Hepatocyte (in vitro differentiated cells): ENCODE measurements at regions not wholly inside any gene's neighbourhood (a gene's known extent, or its start where the extent isn't known, plus 50 kb on each side); places are given as distances from the start of the nearest gene placed in this dataset.

Source experiments
- DNase-seq: peaks from one replicate; pipeline ENCODE4 v3.0.0-alpha.2; 2016; ENCODE audit warnings: low spot score
- H2AFZ ChIP-seq: fragments of 200-600 bp; sonication (generic); 2 replicates; pipeline ENCODE4 v1.6.0; 2016; ENCODE audit warnings: antibody characterized with exemption, mild to moderate bottlenecking
- H3K27ac ChIP-seq: fragments of 200-600 bp; sonication (generic); 2 replicates; pipeline ENCODE4 v1.5.1; 2016; ENCODE audit warnings: mild to moderate bottlenecking
- H3K27me3 ChIP-seq: fragments of 200-600 bp; sonication (generic); 2 replicates; pipeline ENCODE4 v1.6.1; 2016
- H3K36me3 ChIP-seq: fragments of 200-600 bp; sonication (generic); replicated peaks from 2 replicates; pipeline ENCODE4 v1.5.1; 2016; ENCODE audit warnings: low read depth; ENCODE audit not compliant: insufficient read depth
- H3K4me1 ChIP-seq: fragments of 200-600 bp; sonication (generic); 2 replicates; pipeline ENCODE4 v1.5.1; 2016; ENCODE audit warnings: mild to moderate bottlenecking, moderate library complexity; ENCODE audit not compliant: insufficient read depth
- H3K4me2 ChIP-seq: fragments of 200-600 bp; sonication (generic); 2 replicates; pipeline ENCODE4 v1.6.0; 2016
- H3K4me3 ChIP-seq: fragments of 200-600 bp; sonication (generic); 2 replicates; pipeline ENCODE4 v1.5.1; 2016; ENCODE audit warnings: mild to moderate bottlenecking
- H3K79me2 ChIP-seq: fragments of 200-600 bp; sonication (generic); 2 replicates; pipeline ENCODE4 v1.6.0; 2017; ENCODE audit warnings: mild to moderate bottlenecking
- H3K9me2 ChIP-seq: fragments of 200-600 bp; sonication (generic); replicated peaks from 2 replicates; pipeline ENCODE4 v1.6.0; 2017; ENCODE audit warnings: mild to moderate bottlenecking; ENCODE audit not compliant: insufficient read depth
- H3K9me3 ChIP-seq: fragments of 200-600 bp; sonication (generic); 2 replicates; pipeline ENCODE4 v1.5.1; 2016; ENCODE audit warnings: low read depth, mild to moderate bottlenecking
- H4K20me1 ChIP-seq: fragments of 200-600 bp; sonication (generic); 2 replicates; pipeline ENCODE4 v1.6.0; 2016; ENCODE audit warnings: mild to moderate bottlenecking; ENCODE audit not compliant: insufficient read depth, poor library complexity, severe bottlenecking
- EZH2 ChIP-seq: fragments of 200-600 bp; sonication (generic); IDR thresholded peaks from 2 replicates; pipeline ENCODE4 v1.6.1; 2016; ENCODE audit warnings: antibody characterized with exemption, mild to moderate bottlenecking, borderline replicate concordance
- EZH2phosphoT487 ChIP-seq: fragments of 200-600 bp; sonication (generic); IDR thresholded peaks from one replicate; pipeline ENCODE4 v1.6.1; 2018; ENCODE audit warnings: antibody characterized with exemption, mild to moderate bottlenecking, low read depth, moderate library complexity; ENCODE audit not compliant: unreplicated experiment, severe bottlenecking
- WGBS: methylation state at CpG from one replicate; pipeline ENCODE4 v1.1.6; 2016; ENCODE audit warnings: low lambda C conversion rate; ENCODE audit errors: missing lambda C conversion rate; 5-methylcytosine and 5-hydroxymethylcytosine counted together
- TF ChIP-seq, protein P1 (sequence below): fragments of 200-600 bp; sonication (generic); IDR thresholded peaks from 2 replicates; pipeline ENCODE4 v1.5.1; 2016; ENCODE audit warnings: antibody characterized with exemption, mild to moderate bottlenecking; ENCODE audit not compliant: poor library complexity

DNA sequence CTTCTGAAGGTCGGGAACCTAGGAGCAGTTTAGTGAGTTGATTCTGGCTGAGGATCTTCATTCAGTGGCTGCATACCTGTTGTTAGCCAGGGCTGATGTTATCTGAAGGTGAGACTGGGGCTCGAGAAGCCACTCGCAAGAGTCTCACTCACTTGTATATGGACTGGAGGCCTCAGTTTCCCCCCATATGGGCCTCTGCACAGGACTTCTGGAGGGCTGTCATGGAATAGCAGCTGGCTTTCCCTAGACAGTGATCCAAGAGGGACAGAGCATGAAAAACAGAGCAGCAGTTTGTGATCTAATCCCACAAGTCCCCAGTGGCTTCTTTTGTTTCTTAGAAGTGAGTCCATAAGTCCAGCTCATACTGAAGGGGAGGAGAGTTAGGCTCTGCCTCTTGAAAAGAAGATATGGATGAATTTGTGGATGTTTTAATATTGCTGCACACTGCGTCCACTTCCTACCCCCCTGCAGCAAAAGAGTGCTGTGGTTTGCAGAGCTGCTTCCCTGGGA, 623.4 kb downstream of the CDH26 start:
- no peaks in the 10 kb centered on the region for H3K9me3 ChIP-seq
- no peak overlapping the region for H2AFZ ChIP-seq
- DNase-seq, result no peak
- no peaks in the 10 kb centered on the region for H3K36me3 ChIP-seq
- H3K79me2 ChIP-seq, result no peaks in the 10 kb centered on the region
- 82% methylated on average over 4 of the region's 4 CpGs for WGBS
- no peak for TF ChIP-seq EZH2phosphoT487
- TF ChIP-seq, protein P1, sequence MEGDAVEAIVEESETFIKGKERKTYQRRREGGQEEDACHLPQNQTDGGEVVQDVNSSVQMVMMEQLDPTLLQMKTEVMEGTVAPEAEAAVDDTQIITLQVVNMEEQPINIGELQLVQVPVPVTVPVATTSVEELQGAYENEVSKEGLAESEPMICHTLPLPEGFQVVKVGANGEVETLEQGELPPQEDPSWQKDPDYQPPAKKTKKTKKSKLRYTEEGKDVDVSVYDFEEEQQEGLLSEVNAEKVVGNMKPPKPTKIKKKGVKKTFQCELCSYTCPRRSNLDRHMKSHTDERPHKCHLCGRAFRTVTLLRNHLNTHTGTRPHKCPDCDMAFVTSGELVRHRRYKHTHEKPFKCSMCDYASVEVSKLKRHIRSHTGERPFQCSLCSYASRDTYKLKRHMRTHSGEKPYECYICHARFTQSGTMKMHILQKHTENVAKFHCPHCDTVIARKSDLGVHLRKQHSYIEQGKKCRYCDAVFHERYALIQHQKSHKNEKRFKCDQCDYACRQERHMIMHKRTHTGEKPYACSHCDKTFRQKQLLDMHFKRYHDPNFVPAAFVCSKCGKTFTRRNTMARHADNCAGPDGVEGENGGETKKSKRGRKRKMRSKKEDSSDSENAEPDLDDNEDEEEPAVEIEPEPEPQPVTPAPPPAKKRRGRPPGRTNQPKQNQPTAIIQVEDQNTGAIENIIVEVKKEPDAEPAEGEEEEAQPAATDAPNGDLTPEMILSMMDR, result no peak
- TF ChIP-seq EZH2, result no peak
- H4K20me1 ChIP-seq, result no peaks in the 10 kb centered on the region
- no peak overlapping the region for H3K27ac ChIP-seq
- no peaks in the 10 kb centered on the region for H3K4me1 ChIP-seq
- H3K9me2 ChIP-seq, result no peaks in the 10 kb centered on the region
- no peaks in the 10 kb centered on the region for H3K27me3 ChIP-seq
- no peak overlapping the region for H3K4me2 ChIP-seq
- no peak overlapping the region for H3K4me3 ChIP-seq

DNA sequence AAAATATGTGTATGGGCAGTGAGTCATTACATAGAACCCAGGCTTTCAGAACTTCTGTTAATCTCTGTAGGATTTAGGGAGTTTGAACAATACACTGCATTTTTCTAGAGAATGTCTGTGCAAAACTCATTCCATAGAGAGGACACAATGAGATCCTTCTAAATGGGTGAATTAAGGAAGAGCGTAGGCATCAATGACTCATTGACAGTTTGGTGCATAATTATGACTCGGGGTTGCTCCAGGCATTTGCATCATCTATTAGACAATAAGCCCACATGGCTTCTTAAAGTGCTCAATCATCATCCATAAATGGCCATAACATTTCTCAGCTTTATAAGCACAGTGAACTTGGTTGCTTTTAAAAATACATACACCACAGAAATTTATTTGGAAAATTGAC, 625.5 kb downstream of the CDH26 start:
- H3K9me3 ChIP-seq, result no peaks in the 10 kb centered on the region
- H3K27me3 ChIP-seq, result no peaks in the 10 kb centered on the region
- no peak overlapping the region for H2AFZ ChIP-seq
- H3K36me3 ChIP-seq, result no peaks in the 10 kb centered on the region
- WGBS, result 87% methylated on average over 2 of the region's 2 CpGs
- H3K9me2 ChIP-seq, result no peaks in the 10 kb centered on the region
- no peak overlapping the region for H3K4me2 ChIP-seq
- H4K20me1 ChIP-seq, result no peaks in the 10 kb centered on the region
- no peak for DNase-seq
- H3K4me1 ChIP-seq, result no peaks in the 10 kb centered on the region
- no peak for TF ChIP-seq EZH2phosphoT487
- TF ChIP-seq, protein P1, result no peak
- no peak for TF ChIP-seq EZH2
- no peak overlapping the region for H3K4me3 ChIP-seq
- H3K79me2 ChIP-seq, result no peaks in the 10 kb centered on the region
- no peak overlapping the region for H3K27ac ChIP-seq

DNA sequence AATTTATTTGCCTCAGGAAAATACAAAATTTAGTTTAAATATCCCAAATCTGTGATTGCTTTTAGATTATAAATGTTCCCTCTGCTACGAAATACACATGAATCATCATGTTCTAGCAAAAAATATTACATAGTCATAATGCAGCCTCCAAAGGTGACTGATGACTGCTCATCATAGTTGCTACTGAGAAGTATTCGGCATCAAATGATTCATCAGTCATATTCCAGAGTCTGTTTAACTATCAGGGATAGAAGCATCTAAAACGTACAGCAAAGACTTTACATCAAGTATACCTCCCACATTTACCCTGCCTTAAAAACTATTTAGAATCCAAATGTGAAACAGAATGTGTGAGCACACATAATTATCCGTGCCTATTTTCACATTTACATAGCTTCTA, 626.0 kb downstream of the CDH26 start:
- Histone ChIP-seq H4K20me1 (no peaks in the 10 kb centered on the region), H3K27ac (no peak overlapping the region), H3K36me3 (no peaks in the 10 kb centered on the region), H3K9me2 (no peaks in the 10 kb centered on the region), H3K27me3 (no peaks in the 10 kb centered on the region), H3K4me2 (no peak overlapping the region), H3K4me3 (no peak overlapping the region), H2AFZ (no peak overlapping the region), H3K79me2 (no peaks in the 10 kb centered on the region), H3K4me1 (no peaks in the 10 kb centered on the region), H3K9me3 (no peaks in the 10 kb centered on the region)
- WGBS, result 73% methylated on average over 4 of the region's 4 CpGs
- DNase-seq, result no peak
- TF ChIP-seq EZH2phosphoT487, result no peak
- TF ChIP-seq, protein P1, result no peak
- no peak for TF ChIP-seq EZH2

DNA sequence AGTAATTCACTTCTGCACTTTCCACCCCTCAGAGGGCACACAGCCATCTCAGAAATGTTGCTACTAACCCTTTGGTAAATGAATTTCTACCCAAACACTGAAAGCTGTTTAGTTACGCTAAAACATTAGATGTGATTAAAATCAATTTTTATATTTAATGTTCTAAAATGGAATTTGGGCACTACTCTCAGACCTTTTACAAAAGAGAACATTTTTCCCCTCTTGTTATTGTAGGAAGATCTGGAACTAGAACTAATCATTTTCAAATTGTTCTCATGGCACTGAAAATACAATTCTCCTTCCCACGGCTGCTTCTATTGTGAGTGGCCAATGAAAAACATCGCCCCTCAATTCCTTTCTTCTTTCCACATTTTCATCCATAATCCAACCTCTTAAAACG, 627.4 kb downstream of the CDH26 start:
- Histone ChIP-seq H3K4me2 (no peak overlapping the region), H3K4me3 (no peak overlapping the region), H3K27ac (no peak overlapping the region), H3K27me3 (no peaks in the 10 kb centered on the region), H3K9me2 (no peaks in the 10 kb centered on the region), H4K20me1 (no peaks in the 10 kb centered on the region), H3K9me3 (no peaks in the 10 kb centered on the region), H2AFZ (no peak overlapping the region), H3K36me3 (no peaks in the 10 kb centered on the region), H3K79me2 (no peaks in the 10 kb centered on the region), H3K4me1 (no peaks in the 10 kb centered on the region)
- no peak for DNase-seq
- no peak for TF ChIP-seq EZH2phosphoT487
- TF ChIP-seq, protein P1, result no peak
- no peak for TF ChIP-seq EZH2
- 79% methylated on average over 4 of the region's 4 CpGs for WGBS
